ENCODE measurements at regions not wholly inside any gene's neighbourhood (a gene's known extent, or its start where the extent isn't known, plus 50 kb on each side); places are given as distances from the start of the nearest gene placed in this dataset.

DNA sequence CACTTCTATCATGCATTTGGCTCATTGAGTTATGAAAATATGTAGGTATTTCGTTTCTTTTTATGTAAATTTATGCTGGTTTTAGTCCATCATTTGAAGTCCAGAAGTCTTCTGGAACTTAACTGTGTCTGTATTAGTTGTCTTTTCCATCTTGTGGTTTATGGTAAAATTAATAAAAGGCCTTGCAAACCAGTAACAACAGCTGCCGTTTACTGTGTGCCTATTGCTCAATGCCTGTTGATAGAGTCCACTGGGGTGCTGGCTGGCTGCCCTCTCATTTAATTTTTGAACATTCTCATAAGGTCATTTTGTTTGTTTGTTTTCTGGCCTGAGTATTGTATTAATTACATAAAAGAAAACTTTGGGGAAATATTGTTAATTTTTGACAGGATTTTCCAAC, 98.0 kb downstream of the NAA11 start:
- Histone ChIP-seq H3K36me3 (ENCODE audit: low read depth, low read length) (no peaks in the 10 kb centered on the region), H3K27ac (ENCODE audit: low read length) (no peak overlapping the region), H3K9me2 (replicated peaks; ENCODE audit: low read length) (no peaks in the 10 kb centered on the region), H3K79me2 (ENCODE audit: low read length) (no peaks in the 10 kb centered on the region), H3K4me2 (ENCODE audit: low read length) (no peak overlapping the region), H3K9me3 (ENCODE audit: low read length) (no peaks in the 10 kb centered on the region), H3K9ac (ENCODE audit: low read length) (no peak overlapping the region), H3F3A (ENCODE audit: low read length, unreplicated experiment) (no peaks in the 10 kb centered on the region), H2AFZ (ENCODE audit: low read length) (no peak overlapping the region), H3K4me1 (ENCODE audit: insufficient read depth, low read length) (no peaks in the 10 kb centered on the region), H3K4me3 (ENCODE audit: low read length) (no peak overlapping the region), H3K27me3 (ENCODE audit: low read length) (no peaks in the 10 kb centered on the region), H4K20me1 (ENCODE audit: low read length) (no peaks in the 10 kb centered on the region)
- POLR2A ChIA-PET (ENCODE audit: unreplicated experiment) = no interaction called here
- intact Hi-C loops (cut with micrococcal nuclease) = no loop called here
- DNase-seq = no peak
- BruUV-seq (replicated peaks) = no TSS peak
- TF ChIP-seq EZH2 (IDR thresholded peaks at IDR 0.05; ENCODE audit: low read length, unreplicated experiment) (no peak), EZH2phosphoT487 (IDR thresholded peaks at IDR 0.05; ENCODE audit: borderline replicate concordance, low read length) (no peak)
- TF ChIP-seq, protein P1, sequence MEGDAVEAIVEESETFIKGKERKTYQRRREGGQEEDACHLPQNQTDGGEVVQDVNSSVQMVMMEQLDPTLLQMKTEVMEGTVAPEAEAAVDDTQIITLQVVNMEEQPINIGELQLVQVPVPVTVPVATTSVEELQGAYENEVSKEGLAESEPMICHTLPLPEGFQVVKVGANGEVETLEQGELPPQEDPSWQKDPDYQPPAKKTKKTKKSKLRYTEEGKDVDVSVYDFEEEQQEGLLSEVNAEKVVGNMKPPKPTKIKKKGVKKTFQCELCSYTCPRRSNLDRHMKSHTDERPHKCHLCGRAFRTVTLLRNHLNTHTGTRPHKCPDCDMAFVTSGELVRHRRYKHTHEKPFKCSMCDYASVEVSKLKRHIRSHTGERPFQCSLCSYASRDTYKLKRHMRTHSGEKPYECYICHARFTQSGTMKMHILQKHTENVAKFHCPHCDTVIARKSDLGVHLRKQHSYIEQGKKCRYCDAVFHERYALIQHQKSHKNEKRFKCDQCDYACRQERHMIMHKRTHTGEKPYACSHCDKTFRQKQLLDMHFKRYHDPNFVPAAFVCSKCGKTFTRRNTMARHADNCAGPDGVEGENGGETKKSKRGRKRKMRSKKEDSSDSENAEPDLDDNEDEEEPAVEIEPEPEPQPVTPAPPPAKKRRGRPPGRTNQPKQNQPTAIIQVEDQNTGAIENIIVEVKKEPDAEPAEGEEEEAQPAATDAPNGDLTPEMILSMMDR (conservative IDR thresholded peaks at IDR 0.05; ENCODE audit: low read depth, low read length) = no peak
- ATAC-seq = no peak
- CTCF ChIA-PET = no interaction called here

DNA sequence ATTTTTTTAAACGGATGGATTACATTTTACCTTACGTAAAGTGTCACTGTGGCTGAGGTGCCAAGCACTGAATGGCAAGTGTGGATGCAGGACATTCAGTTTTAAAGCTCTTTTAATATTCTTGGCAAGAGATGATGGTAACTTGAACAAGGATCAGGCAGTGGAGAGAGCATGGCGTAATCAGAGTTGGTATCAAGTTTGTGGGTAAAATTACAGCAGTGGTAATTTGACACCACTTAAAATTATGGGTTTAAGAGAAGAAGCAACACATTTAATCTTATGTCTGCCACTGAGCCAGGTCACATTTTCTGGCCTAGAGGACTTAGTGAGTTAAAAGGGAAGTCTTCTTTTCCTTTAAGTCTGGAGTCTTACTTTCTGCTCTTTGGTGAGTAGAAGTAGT, 100.5 kb downstream of the NAA11 start:
- Histone ChIP-seq H3K4me2 (ENCODE audit: low read length) (no peak overlapping the region), H3K4me1 (ENCODE audit: insufficient read depth, low read length) (no peaks in the 10 kb centered on the region), H3K4me3 (ENCODE audit: low read length) (no peak overlapping the region), H3K27ac (ENCODE audit: low read length) (no peak overlapping the region), H2AFZ (ENCODE audit: low read length) (no peak overlapping the region), H3K9me2 (replicated peaks; ENCODE audit: low read length) (no peaks in the 10 kb centered on the region), H4K20me1 (ENCODE audit: low read length) (no peaks in the 10 kb centered on the region), H3F3A (ENCODE audit: low read length, unreplicated experiment) (no peaks in the 10 kb centered on the region), H3K36me3 (ENCODE audit: low read depth, low read length) (no peaks in the 10 kb centered on the region), H3K27me3 (ENCODE audit: low read length) (no peaks in the 10 kb centered on the region), H3K79me2 (ENCODE audit: low read length) (no peaks in the 10 kb centered on the region), H3K9ac (ENCODE audit: low read length) (no peak overlapping the region), H3K9me3 (ENCODE audit: low read length) (no peaks in the 10 kb centered on the region)
- ChIA-PET CTCF (no interaction called here), POLR2A (ENCODE audit: unreplicated experiment) (no interaction called here)
- no peak for ATAC-seq
- no TSS peak for BruUV-seq (replicated peaks)
- TF ChIP-seq, protein P1 (conservative IDR thresholded peaks at IDR 0.05; ENCODE audit: low read depth, low read length) = no peak
- TF ChIP-seq EZH2 (IDR thresholded peaks at IDR 0.05; ENCODE audit: low read length, unreplicated experiment) (no peak), EZH2phosphoT487 (IDR thresholded peaks at IDR 0.05; ENCODE audit: borderline replicate concordance, low read length) (no peak)
- intact Hi-C loops (cut with micrococcal nuclease) = no loop called here
- DNase-seq = no peak

DNA sequence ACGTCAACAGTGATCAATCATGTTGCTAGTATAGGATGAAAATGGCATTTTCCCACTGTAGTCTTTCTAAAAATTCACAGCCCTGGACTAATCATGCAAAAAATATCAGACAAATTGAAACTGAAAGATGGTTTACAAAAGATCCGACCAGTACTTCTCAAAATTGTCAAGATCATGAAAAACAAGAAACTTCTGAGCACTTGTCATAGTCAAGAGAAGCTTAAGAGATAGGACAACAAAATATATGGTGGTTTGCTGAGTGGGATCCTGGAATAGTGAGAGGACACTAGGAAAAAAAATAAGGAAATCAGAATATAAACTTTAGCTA, 101.1 kb downstream of the NAA11 start:
- H3K9me2 ChIP-seq (replicated peaks; ENCODE audit: low read length) = no peaks in the 10 kb centered on the region
- DNase-seq (no peak), ATAC-seq (no peak)
- H2AFZ ChIP-seq (ENCODE audit: low read length) = no peak overlapping the region
- intact Hi-C loops (cut with micrococcal nuclease) = no loop called here
- H3K4me3 ChIP-seq (ENCODE audit: low read length) = no peak overlapping the region
- H3K4me2 ChIP-seq (ENCODE audit: low read length) = no peak overlapping the region
- TF ChIP-seq, protein P1 (conservative IDR thresholded peaks at IDR 0.05; ENCODE audit: low read depth, low read length) = no peak
- TF ChIP-seq EZH2 (IDR thresholded peaks at IDR 0.05; ENCODE audit: low read length, unreplicated experiment) (no peak), EZH2phosphoT487 (IDR thresholded peaks at IDR 0.05; ENCODE audit: borderline replicate concordance, low read length) (no peak)
- no peaks in the 10 kb centered on the region for H4K20me1 ChIP-seq (ENCODE audit: low read length)
- no peaks in the 10 kb centered on the region for H3K27me3 ChIP-seq (ENCODE audit: low read length)
- no peaks in the 10 kb centered on the region for H3K36me3 ChIP-seq (ENCODE audit: low read depth, low read length)
- no peak overlapping the region for H3K27ac ChIP-seq (ENCODE audit: low read length)
- H3F3A ChIP-seq (ENCODE audit: low read length, unreplicated experiment) = no peaks in the 10 kb centered on the region
- no peaks in the 10 kb centered on the region for H3K4me1 ChIP-seq (ENCODE audit: insufficient read depth, low read length)
- BruUV-seq (replicated peaks) = no TSS peak
- CTCF ChIA-PET = no interaction called here
- POLR2A ChIA-PET (ENCODE audit: unreplicated experiment) = no interaction called here
- no peaks in the 10 kb centered on the region for H3K9me3 ChIP-seq (ENCODE audit: low read length)
- H3K79me2 ChIP-seq (ENCODE audit: low read length) = no peaks in the 10 kb centered on the region
- no peak overlapping the region for H3K9ac ChIP-seq (ENCODE audit: low read length)

All from PC-3 (cell line).